ENCODE measurements at regions not wholly inside any gene's neighbourhood (a gene's known extent, or its start where the extent isn't known, plus 50 kb on each side); places are given as distances from the start of the nearest gene placed in this dataset.
A peak's percentile ranks its signal among the peaks of the same experiment; 100 is the strongest.

DNA sequence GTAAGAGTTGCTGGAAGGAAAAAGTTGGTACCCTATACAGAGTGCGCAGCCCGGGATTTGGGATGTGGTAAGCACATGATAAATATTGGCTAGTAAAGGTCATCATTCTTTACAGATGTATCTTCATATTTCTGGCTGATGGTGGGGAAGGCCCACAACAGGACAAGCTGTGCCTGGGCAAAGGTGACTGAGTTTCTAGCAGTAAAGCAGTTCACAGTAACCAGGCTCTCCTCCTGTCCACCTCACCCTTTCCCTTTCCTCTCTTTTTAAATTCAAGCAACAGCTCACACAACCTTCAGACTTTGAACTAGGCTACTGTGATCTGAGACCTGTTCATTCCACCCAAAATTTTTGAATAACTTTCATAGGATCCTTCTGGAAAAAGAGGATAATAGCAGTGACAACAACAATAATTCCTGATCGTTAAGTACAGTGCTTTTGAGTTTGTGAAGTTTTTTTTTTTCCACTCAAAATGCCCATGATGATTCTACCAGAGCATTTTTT, 145.9 kb upstream of the TBL1XR1 start:
- TF ChIP-seq POLR2AphosphoS5 (IDR thresholded peaks at IDR 0.05; ENCODE audit: low read depth, low read length) = no peak

- peak in 1 of 2 experiments; percentile 68; a peak in 1 of 4 replicates for TF ChIP-seq REST (IDR thresholded peaks at IDR 0.05; ENCODE audit: insufficient read depth in 1 of 2, low read depth in 2 of 2, low read length in 2 of 2)
- peak; percentile 50 for TF ChIP-seq FOXP2 (optimal IDR thresholded peaks at IDR 0.05; ENCODE audit: borderline replicate concordance, extremely low read depth, extremely low read length, insufficient read depth)
- no peak for TF ChIP-seq TAF1 (IDR thresholded peaks at IDR 0.05; ENCODE audit: borderline replicate concordance, insufficient read depth, low read length)
- TF ChIP-seq POLR2AphosphoS5 (IDR thresholded peaks at IDR 0.05; ENCODE audit: low read depth, low read length) = no peak
- TF ChIP-seq SIN3A (IDR thresholded peaks at IDR 0.05; ENCODE audit: borderline replicate concordance, insufficient read depth, low read length) = no peak
These were observed 148.0 kb upstream of the TBL1XR1 start for GRCh38 chr3:177345049-177345972.

GRCh38 chr3:177345973-177346503, 148.8 kb upstream of the TBL1XR1 start:
- TF ChIP-seq POLR2AphosphoS5 (IDR thresholded peaks at IDR 0.05; ENCODE audit: low read depth, low read length) (no peak), FOXP2 (optimal IDR thresholded peaks at IDR 0.05; ENCODE audit: borderline replicate concordance, extremely low read depth, extremely low read length, insufficient read depth) (no peak), SIN3A (IDR thresholded peaks at IDR 0.05; ENCODE audit: borderline replicate concordance, insufficient read depth, low read length) (no peak), REST (IDR thresholded peaks at IDR 0.05; ENCODE audit: insufficient read depth in 1 of 2, low read depth in 2 of 2, low read length in 2 of 2) (no peak)

DNA sequence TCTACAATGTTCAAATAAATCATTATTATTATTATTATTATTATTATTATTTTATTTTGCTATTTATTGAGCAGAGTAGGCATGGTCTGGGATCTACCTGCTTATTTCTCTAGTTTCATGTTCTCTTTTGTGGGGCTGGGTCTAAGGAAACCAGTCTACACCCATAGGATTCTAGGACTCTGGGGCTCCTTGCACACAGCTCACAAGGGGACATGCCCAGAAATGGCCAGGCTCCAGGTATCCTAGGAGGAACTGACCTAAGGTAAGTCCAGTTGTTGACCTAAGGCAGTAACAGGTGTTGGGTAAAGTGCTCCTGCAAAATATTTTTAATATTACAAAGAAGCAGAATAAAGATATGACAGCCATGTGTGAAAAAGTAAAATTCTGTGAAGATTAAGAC, 149.6 kb upstream of the TBL1XR1 start:
- no peak for TF ChIP-seq TAF1 (IDR thresholded peaks at IDR 0.05; ENCODE audit: borderline replicate concordance, insufficient read depth, low read length)
- no peak for TF ChIP-seq SIN3A (IDR thresholded peaks at IDR 0.05; ENCODE audit: borderline replicate concordance, insufficient read depth, low read length)
- TF ChIP-seq POLR2AphosphoS5 (IDR thresholded peaks at IDR 0.05; ENCODE audit: low read depth, low read length) = no peak
- no peak for TF ChIP-seq REST (IDR thresholded peaks at IDR 0.05; ENCODE audit: insufficient read depth in 1 of 2, low read depth in 2 of 2, low read length in 2 of 2)
- no peak for TF ChIP-seq FOXP2 (optimal IDR thresholded peaks at IDR 0.05; ENCODE audit: borderline replicate concordance, extremely low read depth, extremely low read length, insufficient read depth)

- TF ChIP-seq FOXP2 (optimal IDR thresholded peaks at IDR 0.05; ENCODE audit: borderline replicate concordance, extremely low read depth, extremely low read length, insufficient read depth) (no peak), REST (IDR thresholded peaks at IDR 0.05; ENCODE audit: insufficient read depth in 1 of 2, low read depth in 2 of 2, low read length in 2 of 2) (no peak), TAF1 (IDR thresholded peaks at IDR 0.05; ENCODE audit: borderline replicate concordance, insufficient read depth, low read length) (no peak), SIN3A (IDR thresholded peaks at IDR 0.05; ENCODE audit: borderline replicate concordance, insufficient read depth, low read length) (no peak), POLR2AphosphoS5 (IDR thresholded peaks at IDR 0.05; ENCODE audit: low read depth, low read length) (no peak)
These were observed 150.3 kb upstream of the TBL1XR1 start for GRCh38 chr3:177347611-177348010.
